ENCODE measurements at regions not wholly inside any gene's neighbourhood (a gene's known extent, or its start where the extent isn't known, plus 50 kb on each side); places are given as distances from the start of the nearest gene placed in this dataset.

DNA sequence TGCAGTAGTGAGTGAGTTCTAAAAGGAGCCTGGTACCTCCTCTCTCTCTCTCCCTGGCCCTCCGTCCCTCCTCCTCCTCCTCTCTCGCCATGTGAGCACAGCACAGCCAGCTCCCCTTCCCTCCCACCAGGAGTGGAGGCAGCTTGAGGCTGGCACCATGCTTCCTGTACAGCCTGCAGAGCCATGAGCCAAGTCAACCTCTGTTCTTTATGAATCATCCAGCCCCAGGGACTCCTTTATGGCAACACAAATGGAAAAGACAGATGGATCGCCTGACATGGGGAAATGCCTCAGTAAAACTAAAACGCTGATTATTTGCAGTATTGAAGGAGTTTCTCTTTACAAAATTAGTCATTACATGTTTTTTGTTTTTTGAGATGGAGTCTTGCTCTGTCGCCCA, 233.7 kb upstream of the ARID1B start:
- DNase-seq = no peak
- H3K9me3 ChIP-seq = no peaks in the 10 kb centered on the region
- 78 to 100% methylated on average over 5 of the region's 5 CpGs for WGBS, 2 donors (ENCODE audit: low coverage in 1 of 2)
- no peak for TF ChIP-seq EP300 (IDR thresholded peaks at IDR 0.05; ENCODE audit: low read depth)
- no peak for TF ChIP-seq POLR2A (IDR thresholded peaks at IDR 0.05)
- H3K36me3 ChIP-seq = no peaks in the 10 kb centered on the region
- H3K4me1 ChIP-seq = no peaks in the 10 kb centered on the region
- no peak overlapping the region for H3K27ac ChIP-seq
- H3K4me3 ChIP-seq = no peak overlapping the region
- H3K27me3 ChIP-seq = no peaks in the 10 kb centered on the region
- in situ Hi-C loops (cut with MboI; ENCODE audit: low pct_ligation_motif_present in 1 of 4, low pct_unique_long_range_greater_than_20kb in 1 of 4, low sequenced_read_pairs in 3 of 4) (no loop called here), intact Hi-C loops (cut with DNase I; ENCODE audit: low total_unique reads) (no loop called here)

DNA sequence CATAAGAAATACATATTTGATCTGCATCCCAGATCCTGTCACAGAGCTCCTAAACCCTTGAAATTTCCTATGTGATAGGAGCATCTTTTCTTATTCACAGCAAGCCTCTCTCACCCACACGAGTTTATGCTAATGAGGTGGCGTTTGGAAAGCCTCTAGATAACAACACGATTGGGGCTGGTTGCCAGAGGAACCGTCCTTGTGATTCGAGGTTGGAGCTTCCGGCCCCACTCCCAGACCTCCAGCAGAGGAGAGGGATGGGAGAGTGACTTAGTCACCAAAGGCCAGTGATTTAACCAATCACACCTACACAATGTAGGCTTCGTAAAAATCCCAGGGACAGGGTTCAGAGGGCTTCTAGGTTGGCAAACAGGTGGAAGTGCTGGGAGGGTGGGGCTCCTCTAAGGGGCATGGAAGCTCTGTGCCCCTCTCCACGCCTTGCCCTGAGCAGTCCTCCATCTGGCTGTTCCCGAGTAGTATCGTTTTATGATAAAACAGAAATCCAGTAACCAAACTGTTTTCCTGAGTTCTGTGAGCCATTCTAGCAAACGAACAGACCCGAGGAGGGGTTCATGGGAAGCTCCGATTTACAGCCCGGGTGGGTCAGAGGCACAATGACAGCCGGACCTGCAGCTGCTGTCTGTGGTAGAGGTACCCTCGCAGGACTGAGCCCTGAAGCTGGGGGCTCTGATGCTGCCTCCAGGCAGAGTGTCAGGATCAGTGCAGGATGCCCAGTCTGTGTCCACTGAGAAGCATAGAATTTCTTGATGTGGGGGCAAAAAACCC, 238.1 kb upstream of the ARID1B start:
- intact Hi-C loops (cut with DNase I; ENCODE audit: low total_unique reads) (no loop called here), in situ Hi-C loops (cut with MboI; ENCODE audit: low pct_ligation_motif_present in 1 of 4, low pct_unique_long_range_greater_than_20kb in 1 of 4, low sequenced_read_pairs in 3 of 4) (no loop called here)
- Histone ChIP-seq H3K4me3 (no peak overlapping the region), H3K27ac (no peak overlapping the region), H3K4me1 (no peaks in the 10 kb centered on the region), H3K36me3 (no peaks in the 10 kb centered on the region), H3K9me3 (no peaks in the 10 kb centered on the region), H3K27me3 (no peaks in the 10 kb centered on the region)
- TF ChIP-seq EP300 (IDR thresholded peaks at IDR 0.05; ENCODE audit: low read depth) (no peak), POLR2A (IDR thresholded peaks at IDR 0.05) (no peak)
- 58% methylated on average over 16 of the region's 16 CpGs; no CpG with 5 or more reads in 1 of the 2 donors for WGBS, 2 donors (ENCODE audit: low coverage in 1 of 2)
- DNase-seq = no peak

DNA sequence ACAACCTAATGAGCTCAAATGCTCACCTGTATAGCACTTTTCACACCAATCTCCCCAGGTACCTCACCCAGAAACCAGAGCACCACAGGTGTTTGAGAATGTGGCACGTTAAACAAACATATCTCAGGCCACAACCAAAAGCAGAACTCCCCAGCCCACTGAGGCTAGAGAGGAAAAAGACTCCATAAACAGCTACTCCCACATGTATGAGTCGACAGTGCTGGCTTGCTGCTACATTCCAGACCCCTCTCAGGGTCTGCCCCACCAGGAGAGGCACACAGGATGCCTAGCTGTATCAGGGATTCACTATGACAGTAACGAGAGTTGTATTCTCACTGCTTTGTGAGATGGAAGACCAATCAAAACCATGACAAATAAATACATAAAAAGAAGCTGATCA, 242.6 kb upstream of the ARID1B start:
- WGBS, 2 donors (ENCODE audit: low coverage in 1 of 2) = 59 to 72% methylated on average over 3 of the region's 3 CpGs
- H3K27me3 ChIP-seq = no peaks in the 10 kb centered on the region
- no peak overlapping the region for H3K4me3 ChIP-seq
- intact Hi-C loops (cut with DNase I; ENCODE audit: low total_unique reads) (no loop called here), in situ Hi-C loops (cut with MboI; ENCODE audit: low pct_ligation_motif_present in 1 of 4, low pct_unique_long_range_greater_than_20kb in 1 of 4, low sequenced_read_pairs in 3 of 4) (no loop called here)
- H3K36me3 ChIP-seq = no peaks in the 10 kb centered on the region
- TF ChIP-seq POLR2A (IDR thresholded peaks at IDR 0.05) (no peak), EP300 (IDR thresholded peaks at IDR 0.05; ENCODE audit: low read depth) (no peak), POLR2AphosphoS5 (IDR thresholded peaks at IDR 0.05) (no peak)
- TF ChIP-seq, protein P1, sequence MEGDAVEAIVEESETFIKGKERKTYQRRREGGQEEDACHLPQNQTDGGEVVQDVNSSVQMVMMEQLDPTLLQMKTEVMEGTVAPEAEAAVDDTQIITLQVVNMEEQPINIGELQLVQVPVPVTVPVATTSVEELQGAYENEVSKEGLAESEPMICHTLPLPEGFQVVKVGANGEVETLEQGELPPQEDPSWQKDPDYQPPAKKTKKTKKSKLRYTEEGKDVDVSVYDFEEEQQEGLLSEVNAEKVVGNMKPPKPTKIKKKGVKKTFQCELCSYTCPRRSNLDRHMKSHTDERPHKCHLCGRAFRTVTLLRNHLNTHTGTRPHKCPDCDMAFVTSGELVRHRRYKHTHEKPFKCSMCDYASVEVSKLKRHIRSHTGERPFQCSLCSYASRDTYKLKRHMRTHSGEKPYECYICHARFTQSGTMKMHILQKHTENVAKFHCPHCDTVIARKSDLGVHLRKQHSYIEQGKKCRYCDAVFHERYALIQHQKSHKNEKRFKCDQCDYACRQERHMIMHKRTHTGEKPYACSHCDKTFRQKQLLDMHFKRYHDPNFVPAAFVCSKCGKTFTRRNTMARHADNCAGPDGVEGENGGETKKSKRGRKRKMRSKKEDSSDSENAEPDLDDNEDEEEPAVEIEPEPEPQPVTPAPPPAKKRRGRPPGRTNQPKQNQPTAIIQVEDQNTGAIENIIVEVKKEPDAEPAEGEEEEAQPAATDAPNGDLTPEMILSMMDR (IDR thresholded peaks at IDR 0.05) = no peak
- no peaks in the 10 kb centered on the region for H3K4me1 ChIP-seq
- H3K9me3 ChIP-seq = no peaks in the 10 kb centered on the region
- H3K27ac ChIP-seq = no peak overlapping the region
- no peak for DNase-seq

DNA sequence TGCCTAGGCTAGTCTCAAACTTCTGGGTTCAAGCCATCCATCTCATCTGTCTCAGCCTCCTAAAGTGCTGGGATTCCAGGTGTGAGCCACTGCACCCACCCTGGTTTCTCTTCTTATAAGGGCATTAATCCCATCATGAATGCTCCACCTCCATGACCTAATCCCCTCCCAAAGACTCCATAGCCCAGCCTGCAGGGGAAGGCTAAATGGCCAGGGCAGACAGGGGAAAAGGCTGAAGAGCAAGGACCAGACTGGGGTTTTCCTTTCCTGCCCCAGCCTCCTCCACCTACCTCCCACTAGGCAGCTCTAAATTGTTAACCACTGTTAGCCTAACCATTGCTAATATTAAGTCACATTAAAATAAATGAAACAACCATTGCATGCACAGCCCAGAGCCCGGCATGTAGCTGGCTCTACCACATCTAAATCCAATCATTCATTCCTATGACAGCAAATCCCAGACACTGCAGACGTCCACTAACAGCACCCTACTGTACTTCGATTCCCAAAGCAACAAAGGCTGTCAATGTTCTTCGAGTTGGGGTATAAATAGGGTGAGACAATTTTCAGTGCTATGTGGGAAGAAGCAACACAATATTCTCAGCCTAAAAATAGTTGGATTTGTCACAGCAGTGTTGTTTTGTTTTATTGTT, 243.2 kb upstream of the ARID1B start:
- WGBS, 2 donors (ENCODE audit: low coverage in 1 of 2) = 67 to 91% methylated on average over 1 to 4 of the region's 4 CpGs
- in situ Hi-C loops (cut with MboI; ENCODE audit: low pct_ligation_motif_present in 1 of 4, low pct_unique_long_range_greater_than_20kb in 1 of 4, low sequenced_read_pairs in 3 of 4) = no loop called here

DNA sequence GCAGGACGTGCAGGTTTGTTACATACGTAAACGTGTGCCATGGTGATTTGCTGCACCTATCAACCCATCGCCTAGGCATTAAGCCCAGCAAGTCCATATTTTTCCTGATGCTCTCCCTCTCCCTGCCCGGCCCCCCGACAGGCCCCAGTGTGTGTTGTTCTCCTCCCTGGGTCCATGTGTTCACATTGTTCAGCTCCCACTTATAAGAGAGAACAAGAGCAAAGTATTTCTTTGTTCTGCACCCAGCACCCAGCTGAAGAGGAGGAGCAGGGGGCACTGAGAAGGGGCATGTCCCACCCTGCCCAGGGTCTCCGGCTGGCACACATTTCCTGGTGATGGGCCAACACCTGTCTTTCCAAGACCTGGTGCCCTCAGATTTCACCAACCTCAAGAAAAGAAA, 251.1 kb upstream of the ARID1B start:
- DNase-seq = no peak
- Histone ChIP-seq H3K27me3 (no peaks in the 10 kb centered on the region), H3K4me1 (no peaks in the 10 kb centered on the region), H3K9me3 (no peaks in the 10 kb centered on the region), H3K36me3 (no peaks in the 10 kb centered on the region), H3K27ac (no peak overlapping the region), H3K4me3 (no peak overlapping the region)
- 79 to 86% methylated on average over 3 to 7 of the region's 7 CpGs for WGBS, 2 donors (ENCODE audit: low coverage in 1 of 2)
- intact Hi-C loops (cut with DNase I; ENCODE audit: low total_unique reads) (no loop called here), in situ Hi-C loops (cut with MboI; ENCODE audit: low pct_ligation_motif_present in 1 of 4, low pct_unique_long_range_greater_than_20kb in 1 of 4, low sequenced_read_pairs in 3 of 4) (no loop called here)
- TF ChIP-seq, protein P1 (IDR thresholded peaks at IDR 0.05) = no peak
- TF ChIP-seq EP300 (IDR thresholded peaks at IDR 0.05; ENCODE audit: low read depth) = no peak
- TF ChIP-seq POLR2A (IDR thresholded peaks at IDR 0.05) = no peak
- TF ChIP-seq POLR2AphosphoS5 (IDR thresholded peaks at IDR 0.05) = no peak

More for the DNA sequence above, 243.2 kb upstream of the ARID1B start:
- no peaks in the 10 kb centered on the region for H3K36me3 ChIP-seq
- DNase-seq = no peak
- H3K4me3 ChIP-seq = no peak overlapping the region
- H3K4me1 ChIP-seq = no peaks in the 10 kb centered on the region
- no peak overlapping the region for H3K27ac ChIP-seq
- TF ChIP-seq POLR2A (IDR thresholded peaks at IDR 0.05) = no peak
- no peak for TF ChIP-seq POLR2AphosphoS5 (IDR thresholded peaks at IDR 0.05)
- TF ChIP-seq, protein P1 (IDR thresholded peaks at IDR 0.05) = no peak
- no peak for TF ChIP-seq EP300 (IDR thresholded peaks at IDR 0.05; ENCODE audit: low read depth)
- intact Hi-C loops (cut with DNase I; ENCODE audit: low total_unique reads) = no loop called here
- no peaks in the 10 kb centered on the region for H3K27me3 ChIP-seq
- H3K9me3 ChIP-seq = no peaks in the 10 kb centered on the region
